ENCODE measurements at regions not wholly inside any gene's neighbourhood (a gene's known extent, or its start where the extent isn't known, plus 50 kb on each side); places are given as distances from the start of the nearest gene placed in this dataset.

DNA sequence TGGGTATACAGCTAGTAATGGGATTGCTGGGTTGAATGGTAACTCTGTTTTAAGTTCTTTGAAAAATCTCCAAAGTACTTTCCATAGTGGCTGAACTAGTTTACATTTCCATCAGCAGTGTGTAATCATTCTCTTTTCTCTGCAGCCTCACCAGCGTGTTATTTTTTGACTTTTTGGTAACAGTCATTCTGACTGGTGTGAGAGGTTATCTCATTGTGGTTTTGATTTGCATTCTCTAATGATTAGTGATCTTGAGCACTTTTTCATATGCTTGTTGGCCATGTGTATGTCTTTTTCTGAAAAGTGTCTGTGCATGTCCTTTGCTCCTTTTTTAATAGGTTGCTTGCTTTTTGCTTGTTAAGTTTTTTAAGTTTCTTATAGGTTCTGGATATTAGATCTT is 194.2 kb upstream of the PHACTR1 start:
- DNase-seq (ENCODE audit: low spot score), result no peak
- intact Hi-C loops (cut with micrococcal nuclease; ENCODE audit: unreplicated experiment), result no loop called here
- Histone ChIP-seq H3K4me1 (ENCODE audit: insufficient read depth, low read length, poor library complexity, severe bottlenecking) (no peaks in the 10 kb centered on the region), H3K4me3 (ENCODE audit: low read depth, low read length, poor library complexity, severe bottlenecking) (no peak overlapping the region), H2AFZ (ENCODE audit: low read length) (no peak overlapping the region), H3K79me2 (ENCODE audit: insufficient read depth, low read depth, low read length) (no peaks in the 10 kb centered on the region), H4K20me1 (ENCODE audit: insufficient read depth, low read length) (no peaks in the 10 kb centered on the region), H3K36me3 (ENCODE audit: insufficient read depth, low read length) (no peaks in the 10 kb centered on the region), H3K27ac (ENCODE audit: low read depth, low read length, poor library complexity, severe bottlenecking) (no peak overlapping the region), H3K4me2 (ENCODE audit: low read length) (no peak overlapping the region), H3K9me3 (ENCODE audit: low read length) (no peaks in the 10 kb centered on the region), H3K9me2 (ENCODE audit: insufficient read depth, low read length) (no peaks in the 10 kb centered on the region)
- BruUV-seq (replicated peaks), result no TSS peak
- ChIA-PET CTCF (ENCODE audit: unreplicated experiment) (no interaction called here), POLR2A (interaction anchor here (0.6 kb wide), 1 partner anchor 16 kb away, joined by 4 read pairs; no protein-coding TSS in a partner anchor)
- TF ChIP-seq EZH2phosphoT487 (IDR thresholded peaks at IDR 0.05; ENCODE audit: borderline replicate concordance, low read depth, low read length), result no peak
- TF ChIP-seq, protein P1, sequence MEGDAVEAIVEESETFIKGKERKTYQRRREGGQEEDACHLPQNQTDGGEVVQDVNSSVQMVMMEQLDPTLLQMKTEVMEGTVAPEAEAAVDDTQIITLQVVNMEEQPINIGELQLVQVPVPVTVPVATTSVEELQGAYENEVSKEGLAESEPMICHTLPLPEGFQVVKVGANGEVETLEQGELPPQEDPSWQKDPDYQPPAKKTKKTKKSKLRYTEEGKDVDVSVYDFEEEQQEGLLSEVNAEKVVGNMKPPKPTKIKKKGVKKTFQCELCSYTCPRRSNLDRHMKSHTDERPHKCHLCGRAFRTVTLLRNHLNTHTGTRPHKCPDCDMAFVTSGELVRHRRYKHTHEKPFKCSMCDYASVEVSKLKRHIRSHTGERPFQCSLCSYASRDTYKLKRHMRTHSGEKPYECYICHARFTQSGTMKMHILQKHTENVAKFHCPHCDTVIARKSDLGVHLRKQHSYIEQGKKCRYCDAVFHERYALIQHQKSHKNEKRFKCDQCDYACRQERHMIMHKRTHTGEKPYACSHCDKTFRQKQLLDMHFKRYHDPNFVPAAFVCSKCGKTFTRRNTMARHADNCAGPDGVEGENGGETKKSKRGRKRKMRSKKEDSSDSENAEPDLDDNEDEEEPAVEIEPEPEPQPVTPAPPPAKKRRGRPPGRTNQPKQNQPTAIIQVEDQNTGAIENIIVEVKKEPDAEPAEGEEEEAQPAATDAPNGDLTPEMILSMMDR (conservative IDR thresholded peaks at IDR 0.05; ENCODE audit: low read length), result no peak

DNA sequence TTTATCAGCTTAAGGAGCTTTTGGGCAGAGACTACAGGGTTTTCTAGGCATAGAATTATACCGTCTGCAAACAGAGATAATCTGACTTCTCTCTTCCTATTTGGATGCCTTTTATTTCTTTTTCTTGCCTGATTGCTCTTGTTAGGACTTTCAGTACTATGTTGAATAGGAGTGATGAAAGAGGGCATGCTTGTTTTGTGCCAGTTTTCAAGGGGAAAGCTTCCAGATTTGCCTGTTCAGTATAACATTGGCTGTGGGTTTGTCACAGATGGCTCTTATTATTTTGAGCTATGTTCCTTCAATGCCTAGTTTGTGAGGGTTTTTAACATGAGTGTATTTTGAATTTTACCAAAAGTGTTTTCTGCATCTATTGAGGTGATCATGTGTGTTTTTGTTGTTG is 192.8 kb upstream of the PHACTR1 start:
- H3K4me3 ChIP-seq (ENCODE audit: low read depth, low read length, poor library complexity, severe bottlenecking), result no peak overlapping the region
- H3K36me3 ChIP-seq (ENCODE audit: insufficient read depth, low read length), result no peaks in the 10 kb centered on the region
- H3K9me2 ChIP-seq (ENCODE audit: insufficient read depth, low read length), result no peaks in the 10 kb centered on the region
- ChIA-PET POLR2A (interaction anchor here (1.2 kb wide), 1 partner anchor 394 kb away, joined by 3 read pairs; no protein-coding TSS in a partner anchor), CTCF (ENCODE audit: unreplicated experiment) (no interaction called here)
- no peaks in the 10 kb centered on the region for H3K9me3 ChIP-seq (ENCODE audit: low read length)
- no peaks in the 10 kb centered on the region for H3K79me2 ChIP-seq (ENCODE audit: insufficient read depth, low read depth, low read length)
- BruUV-seq (replicated peaks), result no TSS peak
- TF ChIP-seq EZH2phosphoT487 (IDR thresholded peaks at IDR 0.05; ENCODE audit: borderline replicate concordance, low read depth, low read length), result no peak
- TF ChIP-seq, protein P1 (conservative IDR thresholded peaks at IDR 0.05; ENCODE audit: low read length), result no peak
- no peak overlapping the region for H3K4me2 ChIP-seq (ENCODE audit: low read length)
- no peaks in the 10 kb centered on the region for H3K4me1 ChIP-seq (ENCODE audit: insufficient read depth, low read length, poor library complexity, severe bottlenecking)
- no peak for DNase-seq (ENCODE audit: low spot score)
- intact Hi-C loops (cut with micrococcal nuclease; ENCODE audit: unreplicated experiment), result no loop called here
- no peak overlapping the region for H2AFZ ChIP-seq (ENCODE audit: low read length)
- no peaks in the 10 kb centered on the region for H4K20me1 ChIP-seq (ENCODE audit: insufficient read depth, low read length)
- no peak overlapping the region for H3K27ac ChIP-seq (ENCODE audit: low read depth, low read length, poor library complexity, severe bottlenecking)

DNA sequence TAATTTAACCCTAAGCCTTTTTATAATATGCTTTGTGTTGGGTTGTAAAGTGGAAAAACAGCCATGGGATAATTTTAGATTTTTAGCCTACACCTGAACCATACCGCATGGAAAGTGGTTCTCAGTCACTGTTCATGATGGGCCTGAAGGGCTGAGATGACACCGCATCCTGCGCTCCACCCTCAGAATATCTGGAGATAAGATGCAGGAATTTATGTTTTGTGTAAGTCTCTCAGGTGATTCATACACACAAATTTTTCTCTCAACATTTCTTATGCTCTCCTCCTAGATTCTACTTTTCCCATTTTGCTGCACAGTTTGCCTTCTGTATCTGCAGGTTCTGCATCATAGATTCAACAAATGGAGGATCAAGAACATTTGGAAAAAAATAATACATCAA is 191.3 kb upstream of the PHACTR1 start:
- no TSS peak for BruUV-seq (replicated peaks)
- intact Hi-C loops (cut with micrococcal nuclease; ENCODE audit: unreplicated experiment), result no loop called here
- no peak overlapping the region for H3K27ac ChIP-seq (ENCODE audit: low read depth, low read length, poor library complexity, severe bottlenecking)
- CTCF ChIA-PET (ENCODE audit: unreplicated experiment), result no interaction called here
- H3K79me2 ChIP-seq (ENCODE audit: insufficient read depth, low read depth, low read length), result no peaks in the 10 kb centered on the region
- DNase-seq (ENCODE audit: low spot score), result no peak
- H3K9me2 ChIP-seq (ENCODE audit: insufficient read depth, low read length), result no peaks in the 10 kb centered on the region
- no peak overlapping the region for H2AFZ ChIP-seq (ENCODE audit: low read length)
- H3K4me2 ChIP-seq (ENCODE audit: low read length), result no peak overlapping the region
- no peaks in the 10 kb centered on the region for H3K9me3 ChIP-seq (ENCODE audit: low read length)
- POLR2A ChIA-PET, result interaction anchor here (0.5 kb wide), 1 partner anchor 1790 kb away, joined by 4 read pairs; no protein-coding TSS in a partner anchor
- no peaks in the 10 kb centered on the region for H3K4me1 ChIP-seq (ENCODE audit: insufficient read depth, low read length, poor library complexity, severe bottlenecking)
- H3K4me3 ChIP-seq (ENCODE audit: low read depth, low read length, poor library complexity, severe bottlenecking), result no peak overlapping the region
- H3K36me3 ChIP-seq (ENCODE audit: insufficient read depth, low read length), result no peaks in the 10 kb centered on the region
- no peaks in the 10 kb centered on the region for H4K20me1 ChIP-seq (ENCODE audit: insufficient read depth, low read length)
- no peak for TF ChIP-seq EZH2phosphoT487 (IDR thresholded peaks at IDR 0.05; ENCODE audit: borderline replicate concordance, low read depth, low read length)
- TF ChIP-seq, protein P1 (conservative IDR thresholded peaks at IDR 0.05; ENCODE audit: low read length), result no peak

Data from OCI-LY7 (cell line).